Astrocyte (in vitro differentiated cells and primary cell): ENCODE measurements at regions not wholly inside any gene's neighbourhood (a gene's known extent, or its start where the extent isn't known, plus 50 kb on each side); places are given as distances from the start of the nearest gene placed in this dataset.

Experiments
- DNase-seq: peaks from one replicate; pipeline ENCODE4 v3.0.0-alpha.2; 2010; ENCODE audit warnings: low read depth
- FAIRE-seq: peaks from 2 replicates; lab custom pipeline; 2011; peaks lifted over from hg19 to GRCh38; lab: Jason Lieb, UNC
- H2AFZ ChIP-seq: 2 replicates; pipeline ENCODE4 v1.6.0; 2012; ENCODE audit warnings: low read depth, low read length, inconsistent platforms
- H3K27ac ChIP-seq: 2 replicates; pipeline ENCODE4 v1.5.1; 2011; ENCODE audit warnings: low read depth, low read length, inconsistent platforms
- H3K27me3 ChIP-seq: 2 replicates; pipeline ENCODE4 v1.6.0; 2011; ENCODE audit warnings: low read length, inconsistent platforms; ENCODE audit not compliant: insufficient read depth
- H3K36me3 ChIP-seq: 2 replicates; pipeline ENCODE4 v1.5.1; 2011; ENCODE audit warnings: low read length, inconsistent platforms; ENCODE audit not compliant: insufficient read depth
- H3K4me1 ChIP-seq: 2 replicates; pipeline ENCODE4 v1.5.1; 2011; ENCODE audit warnings: low read length, inconsistent platforms; ENCODE audit not compliant: insufficient read depth
- H3K4me2 ChIP-seq: 2 replicates; pipeline ENCODE4 v1.6.0; 2012; ENCODE audit warnings: low read length, inconsistent platforms
- H3K4me3 ChIP-seq: 2 replicates; pipeline ENCODE4 v1.5.1; 2011; ENCODE audit warnings: low read depth, mild to moderate bottlenecking, low read length, inconsistent platforms; ENCODE audit not compliant: insufficient read depth
- H3K79me2 ChIP-seq: 2 replicates; pipeline ENCODE4 v1.6.0; 2012; ENCODE audit warnings: mild to moderate bottlenecking, low read length, inconsistent platforms; ENCODE audit not compliant: insufficient read depth
- H3K9ac ChIP-seq: 2 replicates; pipeline ENCODE4 v1.6.0; 2012; ENCODE audit warnings: mild to moderate bottlenecking, low read length, inconsistent platforms
- H3K9me3 ChIP-seq: 2 replicates; pipeline ENCODE4 v1.5.1; 2012; ENCODE audit warnings: low read depth, mild to moderate bottlenecking, low read length, inconsistent platforms; ENCODE audit not compliant: insufficient read depth
- H4K20me1 ChIP-seq: 2 replicates; pipeline ENCODE4 v1.6.0; 2012; ENCODE audit warnings: low read length, inconsistent platforms; ENCODE audit not compliant: insufficient read depth
- H3K27ac Mint-ChIP-seq: one replicate; pipeline ENCODE4 v1.8.0; 2021; ENCODE audit warnings: mild to moderate bottlenecking, mixed read lengths; ENCODE audit not compliant: unreplicated experiment
- H3K27me3 Mint-ChIP-seq: one replicate; pipeline ENCODE4 v1.8.0; 2021; ENCODE audit warnings: low read depth, mixed read lengths; ENCODE audit not compliant: unreplicated experiment
- H3K36me3 Mint-ChIP-seq: one replicate; pipeline ENCODE4 v1.8.0; 2021; ENCODE audit warnings: low read depth, mixed read lengths; ENCODE audit not compliant: unreplicated experiment
- H3K4me1 Mint-ChIP-seq: one replicate; pipeline ENCODE4 v1.8.0; 2021; ENCODE audit warnings: low read depth, mixed read lengths; ENCODE audit not compliant: unreplicated experiment
- H3K4me3 Mint-ChIP-seq: one replicate; pipeline ENCODE4 v1.8.0; 2021; ENCODE audit warnings: mild to moderate bottlenecking, moderate library complexity, mixed read lengths; ENCODE audit not compliant: unreplicated experiment
- H3K9me3 Mint-ChIP-seq: one replicate; pipeline ENCODE4 v1.8.0; 2021; ENCODE audit warnings: mild to moderate bottlenecking, mixed read lengths; ENCODE audit not compliant: unreplicated experiment
- CTCF ChIP-seq: IDR thresholded peaks from 2 replicates; pipeline ENCODE4 v1.5.1; 2011; ENCODE audit warnings: low read depth, mild to moderate bottlenecking, inconsistent platforms, low read length, moderate library complexity; ENCODE audit not compliant: insufficient read depth
- EZH2 ChIP-seq: IDR thresholded peaks from 2 replicates; pipeline ENCODE4 v1.6.1; 2012; ENCODE audit warnings: mild to moderate bottlenecking, low read length, inconsistent platforms; ENCODE audit not compliant: insufficient read depth

GRCh38 chr10:130713731-130714130 is 577.5 kb downstream of the GLRX3 start:
- Histone ChIP-seq H3K4me2 (no peak overlapping the region), H3K36me3 (no peaks in the 10 kb centered on the region), H3K27me3 (no peaks in the 10 kb centered on the region), H3K79me2 (no peaks in the 10 kb centered on the region), H3K4me1 (no peaks in the 10 kb centered on the region), H3K27ac (no peak overlapping the region), H2AFZ (no peak overlapping the region), H4K20me1 (no peaks in the 10 kb centered on the region), H3K9me3 (peaks cover 11% of the 10 kb centered on the region), H3K9ac (no peak overlapping the region), H3K4me3 (no peak overlapping the region)
- H3K4me3 Mint-ChIP-seq, result no peak overlapping the region
- no peaks in the 10 kb centered on the region for H3K36me3 Mint-ChIP-seq
- no peaks in the 10 kb centered on the region for H3K4me1 Mint-ChIP-seq
- DNase-seq (no peak), FAIRE-seq (no peak)
- peaks cover 7% of the 10 kb centered on the region for H3K27me3 Mint-ChIP-seq
- no peak overlapping the region for H3K27ac Mint-ChIP-seq
- TF ChIP-seq EZH2 (no peak), CTCF (no peak)
- H3K9me3 Mint-ChIP-seq, result peaks cover 12% of the 10 kb centered on the region

- Mint-ChIP-seq H3K4me3 (no peak overlapping the region), H3K27me3 (peaks cover 7% of the 10 kb centered on the region), H3K4me1 (no peaks in the 10 kb centered on the region), H3K9me3 (peaks cover 12% of the 10 kb centered on the region), H3K27ac (no peak overlapping the region), H3K36me3 (no peaks in the 10 kb centered on the region)
- peaks cover 15% of the 10 kb centered on the region for H3K9me3 ChIP-seq
- H4K20me1 ChIP-seq, result no peaks in the 10 kb centered on the region
- DNase-seq (no peak), FAIRE-seq (no peak)
- no peak overlapping the region for H3K4me3 ChIP-seq
- H3K4me2 ChIP-seq, result no peak overlapping the region
- H2AFZ ChIP-seq, result no peak overlapping the region
- no peak overlapping the region for H3K27ac ChIP-seq
- H3K9ac ChIP-seq, result no peak overlapping the region
- no peaks in the 10 kb centered on the region for H3K4me1 ChIP-seq
- TF ChIP-seq CTCF (no peak), EZH2 (no peak)
- no peaks in the 10 kb centered on the region for H3K36me3 ChIP-seq
- no peaks in the 10 kb centered on the region for H3K27me3 ChIP-seq
- H3K79me2 ChIP-seq, result no peaks in the 10 kb centered on the region
Measured at GRCh38 chr10:130714742-130715467, 578.7 kb downstream of the GLRX3 start.
